ENCODE measurements at regions not wholly inside any gene's neighbourhood (a gene's known extent, or its start where the extent isn't known, plus 50 kb on each side); places are given as distances from the start of the nearest gene placed in this dataset.

DNA sequence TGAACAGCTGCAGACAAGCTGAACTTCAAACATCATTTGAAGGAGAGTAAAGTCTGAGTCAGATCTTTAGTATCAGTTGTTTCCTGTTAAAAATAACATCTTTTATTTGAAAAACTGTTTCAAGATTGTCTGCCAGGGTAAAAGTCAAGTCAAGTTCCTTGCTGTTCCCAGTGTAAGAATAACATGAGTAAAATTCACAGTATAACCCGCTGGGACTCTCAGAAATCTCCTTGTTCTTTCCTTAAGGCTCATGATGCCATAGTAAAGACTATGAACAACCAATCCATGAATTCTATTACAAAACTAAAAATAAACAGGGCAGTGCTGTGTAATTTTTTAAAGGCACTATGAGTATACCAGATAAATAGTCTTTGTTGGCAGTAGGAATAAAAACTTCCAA is 112.9 kb downstream of the IRS2 start:
- TF ChIP-seq EZH2 (IDR thresholded peaks at IDR 0.05) (no peak), POLR2AphosphoS5 (IDR thresholded peaks at IDR 0.05; ENCODE audit: borderline replicate concordance, low read depth, low read length) (no peak)

Data from SK-N-MC (cell line).